Activated effector memory CD4-positive, alpha-beta T cell treated with Interleukin-2 at 50 U/mL for 16 hours (primary cell): ENCODE measurements at regions not wholly inside any gene's neighbourhood (a gene's known extent, or its start where the extent isn't known, plus 50 kb on each side); places are given as distances from the start of the nearest gene placed in this dataset.

Experiments used
- DNase-seq: peaks from one replicate; pipeline ENCODE4 v3.0.0-alpha.2; 2020

GRCh38 chr17:33797181-33797580 lies 457.9 kb upstream of the CCL2 start:
- DNase-seq = no peak

GRCh38 chr17:33798308-33798707 lies 456.8 kb upstream of the CCL2 start:
- DNase-seq = no peak

- DNase-seq = no peak
Measured at GRCh38 chr17:33802349-33803198, 452.5 kb upstream of the CCL2 start.

GRCh38 chr17:33803199-33803685 lies 451.8 kb upstream of the CCL2 start:
- no peak for DNase-seq

- no peak for DNase-seq
Measured at GRCh38 chr17:33803686-33804085, 451.4 kb upstream of the CCL2 start.

GRCh38 chr17:33804401-33804800 lies 450.7 kb upstream of the CCL2 start:
- no peak for DNase-seq

GRCh38 chr17:33806631-33807030 lies 448.5 kb upstream of the CCL2 start:
- DNase-seq = no peak

- no peak for DNase-seq
Measured at GRCh38 chr17:33809748-33810147, 445.3 kb upstream of the CCL2 start.

- no peak for DNase-seq
Measured at GRCh38 chr17:33811004-33811760, 443.9 kb upstream of the CCL2 start.

GRCh38 chr17:33811984-33812577 lies 443.0 kb upstream of the CCL2 start:
- DNase-seq = no peak

GRCh38 chr17:33814852-33815251 lies 440.2 kb upstream of the CCL2 start:
- DNase-seq = no peak

GRCh38 chr17:33816036-33816435 lies 439.0 kb upstream of the CCL2 start:
- no peak for DNase-seq

- no peak for DNase-seq
Measured at GRCh38 chr17:33816842-33817617, 438.1 kb upstream of the CCL2 start.

- no peak for DNase-seq
Measured at GRCh38 chr17:33819539-33819938, 435.5 kb upstream of the CCL2 start.

GRCh38 chr17:33832262-33832661 lies 422.8 kb upstream of the CCL2 start:
- no peak for DNase-seq

- no peak for DNase-seq
Measured at GRCh38 chr17:33837281-33837680, 417.8 kb upstream of the CCL2 start.

- DNase-seq = no peak
Measured at GRCh38 chr17:33838281-33838680, 416.8 kb upstream of the CCL2 start.

GRCh38 chr17:33847900-33848299 lies 407.2 kb upstream of the CCL2 start:
- no peak for DNase-seq

- DNase-seq = no peak
Measured at GRCh38 chr17:33848433-33848832, 406.7 kb upstream of the CCL2 start.

- no peak for DNase-seq
Measured at GRCh38 chr17:33854596-33854995, 400.5 kb upstream of the CCL2 start.

- no peak for DNase-seq
Measured at GRCh38 chr17:33858121-33858520, 397.0 kb upstream of the CCL2 start.

GRCh38 chr17:33858682-33859081 lies 396.4 kb upstream of the CCL2 start:
- DNase-seq = no peak
